ENCODE measurements at regions not wholly inside any gene's neighbourhood (a gene's known extent, or its start where the extent isn't known, plus 50 kb on each side); places are given as distances from the start of the nearest gene placed in this dataset.

GRCh38 chr17:53462393-53462811 lies 360.3 kb upstream of the KIF2B start:
- no peak for TF ChIP-seq EZH2 (IDR thresholded peaks at IDR 0.05; ENCODE audit: borderline replicate concordance, low read length)
- no peak for TF ChIP-seq CTCF (IDR thresholded peaks at IDR 0.05; ENCODE audit: low read length)

Measured in OCI-LY1 (cell line).